HepG2 (cell line): ENCODE measurements at regions not wholly inside any gene's neighbourhood (a gene's known extent, or its start where the extent isn't known, plus 50 kb on each side); places are given as distances from the start of the nearest gene placed in this dataset.

ENCODE experiments used
- ATAC-seq: fragments of 200-7000 bp; cut with Tn5 transposase; 3 replicates; pipeline ENCODE4 v1.9.1; 2020; ENCODE audit warnings: mild to moderate bottlenecking, moderate library complexity
- BruUV-seq: library from RNA; stranded (reverse); fragments of 400-500 nt; replicated peaks from 2 replicates; lab custom pipeline; 2021; lab: Mats Ljungman, UMichigan
- CTCF ChIA-PET: fragments of 300-600 bp; formaldehyde crosslinking; extraction: SDS; loops from one replicate; lab custom pipeline; 2021; ENCODE audit warnings: low total read pairs, inconsistent platforms, low intra/inter-chr PET ratio; lab: Yijun Ruan, JAX
- POLR2A ChIA-PET: fragments of 350-600 bp; sonication (Branson Sonifier 250); formaldehyde crosslinking; loops from one replicate; lab custom pipeline; 2020; ENCODE audit warnings: antibody characterized with exemption, inconsistent platforms; lab: Yijun Ruan, JAX
- DNase-seq: peaks from one replicate; pipeline ENCODE4 v3.0.0-alpha.2; 2015; ENCODE audit warnings: low spot score
- FAIRE-seq: peaks from 3 replicates; lab custom pipeline; 2011; peaks lifted over from hg19 to GRCh38; lab: Jason Lieb, UNC
- H2AFZ ChIP-seq: one replicate; pipeline ENCODE4 v1.6.1; 2011; ENCODE audit warnings: low read length, inconsistent platforms
- H3K27ac ChIP-seq: fragments of 300-600 bp; 3 replicates; pipeline ENCODE4 v1.8.0; 2011; ENCODE audit warnings: mixed run types, mild to moderate bottlenecking, mixed read lengths, low read length, inconsistent platforms; ENCODE audit not compliant: insufficient read depth; ENCODE audit errors: extremely low read length
- H3K27me3 ChIP-seq, 2 experiments: fragments of 200-600 bp in 1 of 2; 2 replicates in 1 of 2; 3 replicates in 1 of 2; pipeline versions ENCODE4 v1.6.0 to v1.8.0; 2011; ENCODE audit warnings: low read length in 2 of 2, mild to moderate bottlenecking in 2 of 2, moderate library complexity in 2 of 2, inconsistent platforms in 1 of 2; ENCODE audit not compliant: insufficient read depth in 2 of 2, control insufficient read depth in 1 of 2
- H3K36me3 ChIP-seq, 2 experiments: fragments of 200-600 bp in 1 of 2; replicated peaks in 1 of 2; 2 replicates in 1 of 2; 3 replicates in 1 of 2; pipeline versions ENCODE4 v1.5.1 to v1.8.0; 2011; ENCODE audit warnings: low read length in 2 of 2, inconsistent platforms in 1 of 2; ENCODE audit not compliant: insufficient read depth in 2 of 2, control insufficient read depth in 1 of 2
- H3K4me1 ChIP-seq: 2 replicates; pipeline ENCODE4 v1.5.1; 2012; ENCODE audit warnings: low read length, inconsistent platforms; ENCODE audit not compliant: insufficient read depth
- H3K4me2 ChIP-seq: 2 replicates; pipeline ENCODE4 v1.6.0; 2011; ENCODE audit warnings: low read depth, low read length, inconsistent platforms
- H3K4me3 ChIP-seq, 3 experiments: fragments of 200-600 bp in 1 of 3; sonication (generic), shearing (Covaris generic) in 1 of 3; replicated peaks in 1 of 3; 2 replicates each; pipeline ENCODE4 v1.5.1; 2011 to 2016; ENCODE audit warnings: low read length in 3 of 3, inconsistent platforms in 2 of 3, low read depth in 2 of 3, mild to moderate bottlenecking in 2 of 3, control low read depth in 1 of 3, mixed read lengths in 1 of 3; ENCODE audit not compliant: insufficient read depth in 1 of 3
- H3K79me2 ChIP-seq: one replicate; pipeline ENCODE4 v1.6.1; 2011; ENCODE audit warnings: low read length, inconsistent platforms; ENCODE audit not compliant: insufficient read depth
- H3K9ac ChIP-seq: 2 replicates; pipeline ENCODE4 v1.6.0; 2011; ENCODE audit warnings: mild to moderate bottlenecking, low read depth, low read length, inconsistent platforms; ENCODE audit not compliant: insufficient read depth
- H3K9me3 ChIP-seq: 2 replicates; pipeline ENCODE4 v1.5.1; 2012; ENCODE audit warnings: mild to moderate bottlenecking, low read length
- H4K20me1 ChIP-seq: 2 replicates; pipeline ENCODE4 v1.6.0; 2011; ENCODE audit warnings: inconsistent platforms, mild to moderate bottlenecking, low read length, moderate library complexity; ENCODE audit not compliant: insufficient read depth
- AGO2 ChIP-seq: fragments of 200-400 bp; formaldehyde crosslinking; optimal IDR thresholded peaks from 2 replicates; pipeline ENCODE3; 2017; ENCODE audit warnings: mild to moderate bottlenecking, low read depth, low read length, moderate library complexity
- ATAD3A ChIP-seq: sonication (generic); formaldehyde crosslinking; IDR thresholded peaks from 2 replicates; pipeline ENCODE4 v1.4.0; 2020; ENCODE audit warnings: missing genetic modification reagents
- DNMT1 ChIP-seq: sonication (generic); formaldehyde crosslinking; IDR thresholded peaks from 2 replicates; pipeline ENCODE4 v1.5.1; 2020; ENCODE audit warnings: mild to moderate bottlenecking, missing genetic modification reagents
- GATAD2A ChIP-seq: IDR thresholded peaks from 2 replicates; pipeline ENCODE4 v1.6.1; 2016
- GZF1 ChIP-seq: sonication (generic); formaldehyde crosslinking; IDR thresholded peaks from 2 replicates; pipeline ENCODE4 v1.5.1; 2020; ENCODE audit warnings: mild to moderate bottlenecking, missing genetic modification reagents
- NAIF1 ChIP-seq: sonication (generic); formaldehyde crosslinking; IDR thresholded peaks from 2 replicates; pipeline ENCODE4 v1.5.0; 2020; ENCODE audit warnings: mild to moderate bottlenecking, missing genetic modification reagents, borderline replicate concordance
- NFE2L2 ChIP-seq: fragments of 150-350 bp; IDR thresholded peaks from 2 replicates; pipeline ENCODE4 v1.6.1; 2014; ENCODE audit warnings: low read length
- NFYC ChIP-seq: IDR thresholded peaks from 2 replicates; pipeline ENCODE4 v1.6.1; 2016; ENCODE audit warnings: missing genetic modification reagents, missing compliant biosample characterization
- POLR2AphosphoS5 ChIP-seq: IDR thresholded peaks from 2 replicates; pipeline ENCODE4 v1.6.1; 2012; ENCODE audit warnings: low read depth, low read length
- SMARCC2 ChIP-seq: fragments of 450-650 bp; IDR thresholded peaks from 2 replicates; pipeline ENCODE4 v1.6.1; 2017; ENCODE audit warnings: antibody characterized with exemption, mild to moderate bottlenecking
- TMF1 ChIP-seq: sonication (generic); formaldehyde crosslinking; IDR thresholded peaks from 2 replicates; pipeline ENCODE4 v1.8.1; 2022; ENCODE audit warnings: low read depth, missing genetic modification reagents
- ZNF33B ChIP-seq: sonication (generic); formaldehyde crosslinking; IDR thresholded peaks from 2 replicates; pipeline ENCODE4 v1.5.1; 2020; ENCODE audit warnings: mild to moderate bottlenecking, missing genetic modification reagents
- ZNF776 ChIP-seq: sonication (generic); formaldehyde crosslinking; IDR thresholded peaks from 2 replicates; pipeline ENCODE4 v1.4.0; 2020; ENCODE audit warnings: mild to moderate bottlenecking, missing genetic modification reagents
- WGBS: methylation state at CpG from one replicate; pipeline ENCODE4 v1.1.6; 2017; ENCODE audit warnings: low lambda C conversion rate; 5-methylcytosine and 5-hydroxymethylcytosine counted together
- in situ Hi-C: cut with HindIII; loops from 2 replicates; pipeline ENCODE4 v1.10.0; 2017; ENCODE audit warnings: low pct_unique_long_range_greater_than_20kb; ENCODE audit not compliant: extremely low pct_ligation_motif_present
- intact Hi-C: fragments of 100-400 bp; cut with micrococcal nuclease; formaldehyde crosslinking; loops from one replicate; pipeline ENCODE4 v1.10.0; 2022; ENCODE audit not compliant: unreplicated experiment
- TF ChIP-seq, protein P1 (sequence below): sonication (generic); formaldehyde crosslinking; IDR thresholded peaks from 2 replicates; pipeline ENCODE4 v1.5.1; 2020; ENCODE audit warnings: missing genetic modification reagents, mild to moderate bottlenecking, borderline replicate concordance
- TF ChIP-seq, protein P2 (sequence below): sonication (generic); formaldehyde crosslinking; IDR thresholded peaks from 2 replicates; pipeline ENCODE4 v1.4.0; 2020; ENCODE audit warnings: mild to moderate bottlenecking, missing genetic modification reagents

GRCh38 chr3:143206955-143207337, 87.4 kb downstream of the CHST2 start (continued):
- TF ChIP-seq ZNF776 (CRISPR knock-in tag) = no peak
- no peak for TF ChIP-seq NFYC
- TF ChIP-seq POLR2AphosphoS5 = no peak
- TF ChIP-seq, protein P1, sequence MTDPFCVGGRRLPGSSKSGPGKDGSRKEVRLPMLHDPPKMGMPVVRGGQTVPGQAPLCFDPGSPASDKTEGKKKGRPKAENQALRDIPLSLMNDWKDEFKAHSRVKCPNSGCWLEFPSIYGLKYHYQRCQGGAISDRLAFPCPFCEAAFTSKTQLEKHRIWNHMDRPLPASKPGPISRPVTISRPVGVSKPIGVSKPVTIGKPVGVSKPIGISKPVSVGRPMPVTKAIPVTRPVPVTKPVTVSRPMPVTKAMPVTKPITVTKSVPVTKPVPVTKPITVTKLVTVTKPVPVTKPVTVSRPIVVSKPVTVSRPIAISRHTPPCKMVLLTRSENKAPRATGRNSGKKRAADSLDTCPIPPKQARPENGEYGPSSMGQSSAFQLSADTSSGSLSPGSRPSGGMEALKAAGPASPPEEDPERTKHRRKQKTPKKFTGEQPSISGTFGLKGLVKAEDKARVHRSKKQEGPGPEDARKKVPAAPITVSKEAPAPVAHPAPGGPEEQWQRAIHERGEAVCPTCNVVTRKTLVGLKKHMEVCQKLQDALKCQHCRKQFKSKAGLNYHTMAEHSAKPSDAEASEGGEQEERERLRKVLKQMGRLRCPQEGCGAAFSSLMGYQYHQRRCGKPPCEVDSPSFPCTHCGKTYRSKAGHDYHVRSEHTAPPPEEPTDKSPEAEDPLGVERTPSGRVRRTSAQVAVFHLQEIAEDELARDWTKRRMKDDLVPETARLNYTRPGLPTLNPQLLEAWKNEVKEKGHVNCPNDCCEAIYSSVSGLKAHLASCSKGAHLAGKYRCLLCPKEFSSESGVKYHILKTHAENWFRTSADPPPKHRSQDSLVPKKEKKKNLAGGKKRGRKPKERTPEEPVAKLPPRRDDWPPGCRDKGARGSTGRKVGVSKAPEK (CRISPR knock-in tag) = no peak
- TF ChIP-seq NAIF1 (CRISPR knock-in tag) = no peak
- no peak for TF ChIP-seq TMF1 (CRISPR knock-in tag)
- no peak for TF ChIP-seq DNMT1 (CRISPR knock-in tag)
- TF ChIP-seq ZNF33B (CRISPR knock-in tag) = no peak
- TF ChIP-seq SMARCC2 = no peak
- TF ChIP-seq AGO2 = no peak
- no peak for TF ChIP-seq GATAD2A (CRISPR knock-in tag)
- TF ChIP-seq ATAD3A = no peak
- no peak for TF ChIP-seq GZF1
- TF ChIP-seq, all 625 proteins: peak for 0

- TF ChIP-seq NFE2L2 = 0 out of 2 replicates have a peak, but pooled peaks have one; percentile 16
- TF ChIP-seq, protein P2, sequence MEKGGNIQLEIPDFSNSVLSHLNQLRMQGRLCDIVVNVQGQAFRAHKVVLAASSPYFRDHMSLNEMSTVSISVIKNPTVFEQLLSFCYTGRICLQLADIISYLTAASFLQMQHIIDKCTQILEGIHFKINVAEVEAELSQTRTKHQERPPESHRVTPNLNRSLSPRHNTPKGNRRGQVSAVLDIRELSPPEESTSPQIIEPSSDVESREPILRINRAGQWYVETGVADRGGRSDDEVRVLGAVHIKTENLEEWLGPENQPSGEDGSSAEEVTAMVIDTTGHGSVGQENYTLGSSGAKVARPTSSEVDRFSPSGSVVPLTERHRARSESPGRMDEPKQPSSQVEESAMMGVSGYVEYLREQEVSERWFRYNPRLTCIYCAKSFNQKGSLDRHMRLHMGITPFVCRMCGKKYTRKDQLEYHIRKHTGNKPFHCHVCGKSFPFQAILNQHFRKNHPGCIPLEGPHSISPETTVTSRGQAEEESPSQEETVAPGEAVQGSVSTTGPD = no peak
- intact Hi-C loops (no loop called here), in situ Hi-C loops (no loop called here)
- FAIRE-seq (no peak), DNase-seq (no peak), ATAC-seq (no peak)
- Histone ChIP-seq H3K79me2 (no peaks in the 10 kb centered on the region), H3K9me3 (no peaks in the 10 kb centered on the region), H3K4me2 (no peak overlapping the region), H4K20me1 (no peaks in the 10 kb centered on the region), H3K4me1 (no peaks in the 10 kb centered on the region), H3K36me3 (no peaks in the 10 kb centered on the region), H2AFZ (no peak overlapping the region), H3K27me3 (no peaks in the 10 kb centered on the region), H3K4me3 (no peak overlapping the region), H3K9ac (no peak overlapping the region), H3K27ac (no peak overlapping the region)
- ChIA-PET CTCF (no interaction called here), POLR2A (no interaction called here)
- 0% methylated on average over 1 of the region's 1 CpG for WGBS
- no TSS peak for BruUV-seq
Observed at GRCh38 chr3:143207338-143207961, 87.9 kb downstream of the CHST2 start.
